ENCODE measurements at regions not wholly inside any gene's neighbourhood (a gene's known extent, or its start where the extent isn't known, plus 50 kb on each side); places are given as distances from the start of the nearest gene placed in this dataset.

DNA sequence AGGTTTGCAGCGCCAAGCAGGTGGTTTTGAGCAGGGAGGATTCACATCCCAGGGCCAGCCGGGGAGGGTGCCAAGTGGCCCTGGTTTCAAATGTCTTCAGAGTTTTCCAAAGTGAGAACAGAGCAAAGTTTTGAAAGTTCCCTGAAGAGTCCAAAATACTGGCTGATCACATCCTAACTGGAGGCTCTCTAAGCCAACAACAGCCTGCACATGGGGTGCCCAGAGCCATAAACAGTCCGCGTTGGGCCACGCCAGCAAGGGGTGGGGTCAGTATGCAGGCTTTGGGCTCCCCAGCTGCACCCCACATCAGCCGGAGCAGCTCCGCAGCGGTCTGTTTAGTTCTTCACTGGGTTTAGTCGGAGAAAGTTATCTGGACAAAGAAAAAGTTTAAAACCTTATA is 150.9 kb downstream of the C16orf95 start:
- TF ChIP-seq, protein P1, sequence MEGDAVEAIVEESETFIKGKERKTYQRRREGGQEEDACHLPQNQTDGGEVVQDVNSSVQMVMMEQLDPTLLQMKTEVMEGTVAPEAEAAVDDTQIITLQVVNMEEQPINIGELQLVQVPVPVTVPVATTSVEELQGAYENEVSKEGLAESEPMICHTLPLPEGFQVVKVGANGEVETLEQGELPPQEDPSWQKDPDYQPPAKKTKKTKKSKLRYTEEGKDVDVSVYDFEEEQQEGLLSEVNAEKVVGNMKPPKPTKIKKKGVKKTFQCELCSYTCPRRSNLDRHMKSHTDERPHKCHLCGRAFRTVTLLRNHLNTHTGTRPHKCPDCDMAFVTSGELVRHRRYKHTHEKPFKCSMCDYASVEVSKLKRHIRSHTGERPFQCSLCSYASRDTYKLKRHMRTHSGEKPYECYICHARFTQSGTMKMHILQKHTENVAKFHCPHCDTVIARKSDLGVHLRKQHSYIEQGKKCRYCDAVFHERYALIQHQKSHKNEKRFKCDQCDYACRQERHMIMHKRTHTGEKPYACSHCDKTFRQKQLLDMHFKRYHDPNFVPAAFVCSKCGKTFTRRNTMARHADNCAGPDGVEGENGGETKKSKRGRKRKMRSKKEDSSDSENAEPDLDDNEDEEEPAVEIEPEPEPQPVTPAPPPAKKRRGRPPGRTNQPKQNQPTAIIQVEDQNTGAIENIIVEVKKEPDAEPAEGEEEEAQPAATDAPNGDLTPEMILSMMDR (IDR thresholded peaks at IDR 0.05): no peak
- TF ChIP-seq POLR2A (IDR thresholded peaks at IDR 0.05): no peak

Measured in heart left ventricle (tissue), 13 donors.